CD14-positive monocyte (primary cell): ENCODE measurements at regions not wholly inside any gene's neighbourhood (a gene's known extent, or its start where the extent isn't known, plus 50 kb on each side); places are given as distances from the start of the nearest gene placed in this dataset.

Experiments used
- DNase-seq, 3 donors: peaks; one replicate each; pipeline ENCODE4 v3.0.0-alpha.2; 2011 to 2022
- H2AFZ ChIP-seq: 2 replicates; pipeline ENCODE4 v1.6.0; 2012; ENCODE audit warnings: mild to moderate bottlenecking, low read depth, low read length, inconsistent platforms; ENCODE audit not compliant: insufficient read depth, poor library complexity, severe bottlenecking
- H3K27ac ChIP-seq, 2 donors: 1 replicate in 1 of 2; 2 replicates in 1 of 2; pipeline ENCODE4 v1.5.1; 2012 to 2013; ENCODE audit warnings: low read length in 2 of 2, control low read depth in 1 of 2, inconsistent platforms in 1 of 2, low read depth in 1 of 2, mild to moderate bottlenecking in 1 of 2
- H3K27me3 ChIP-seq, 2 donors: one replicate each; pipeline versions ENCODE4 v1.6.0 to v1.6.1; 2011 to 2013; ENCODE audit warnings: low read length in 2 of 2; ENCODE audit not compliant: control insufficient read depth in 2 of 2, insufficient read depth in 2 of 2
- H3K36me3 ChIP-seq, 2 donors: replicated peaks in 1 of 2; 1 replicate in 1 of 2; 2 replicates in 1 of 2; pipeline versions ENCODE4 v1.5.1 to v1.6.1; 2012 to 2013; ENCODE audit warnings: low read length in 2 of 2, control low read depth in 1 of 2, inconsistent platforms in 1 of 2, mild to moderate bottlenecking in 1 of 2; ENCODE audit not compliant: insufficient read depth in 2 of 2, control insufficient read depth in 1 of 2
- H3K4me1 ChIP-seq, 2 donors: 1 replicate in 1 of 2; 2 replicates in 1 of 2; pipeline versions ENCODE4 v1.5.1 to v1.6.1; 2012 to 2013; ENCODE audit warnings: low read length in 2 of 2, control low read depth in 1 of 2, inconsistent platforms in 1 of 2, mild to moderate bottlenecking in 1 of 2, moderate library complexity in 1 of 2; ENCODE audit not compliant: insufficient read depth in 2 of 2, control insufficient read depth in 1 of 2
- H3K4me2 ChIP-seq: replicated peaks from 2 replicates; pipeline ENCODE3; 2012; ENCODE audit warnings: low read length, moderate library complexity, mild to moderate bottlenecking; ENCODE audit not compliant: poor library complexity, severe bottlenecking; ENCODE audit errors: extremely low read depth
- H3K4me3 ChIP-seq, 3 experiments: fragments of 200-600 bp in 1 of 3; sonication (generic) in 1 of 3; replicated peaks in 1 of 3; 1 replicate in 2 of 3; 2 replicates in 1 of 3; pipeline ENCODE4 v1.5.1; 2011 to 2013; ENCODE audit warnings: low read length in 3 of 3, mild to moderate bottlenecking in 3 of 3, control low read depth in 2 of 3, low read depth in 2 of 3, inconsistent platforms in 1 of 3, moderate library complexity in 1 of 3
- H3K79me2 ChIP-seq: 2 replicates; pipeline ENCODE4 v1.6.0; 2012; ENCODE audit warnings: mild to moderate bottlenecking, control low read depth, inconsistent platforms, low read length, moderate library complexity; ENCODE audit not compliant: insufficient read depth
- H3K9ac ChIP-seq: 2 replicates; pipeline ENCODE4 v1.6.0; 2017; ENCODE audit warnings: low read length, mild to moderate bottlenecking; ENCODE audit not compliant: insufficient read depth, poor library complexity, severe bottlenecking
- H3K9me3 ChIP-seq, 2 donors: replicated peaks in 1 of 2; 1 replicate in 1 of 2; 2 replicates in 1 of 2; pipeline versions ENCODE4 v1.5.1 to v1.6.1; 2012 to 2013; ENCODE audit warnings: low read length in 2 of 2, control low read depth in 1 of 2; ENCODE audit not compliant: control insufficient read depth in 1 of 2, insufficient read depth in 1 of 2
- H4K20me1 ChIP-seq: 2 replicates; pipeline ENCODE4 v1.6.0; 2012; ENCODE audit warnings: mild to moderate bottlenecking, low read length, control low read depth, moderate library complexity; ENCODE audit not compliant: insufficient read depth
- H3K27ac Mint-ChIP-seq, 7 donors: one replicate each; pipeline ENCODE4 v1.8.0; 2020; ENCODE audit warnings: mild to moderate bottlenecking in 7 of 7, mixed read lengths in 7 of 7, moderate library complexity in 6 of 7, inconsistent platforms in 2 of 7
- H3K27me3 Mint-ChIP-seq, 3 donors: one replicate each; pipeline ENCODE4 v1.8.0; 2021 to 2022; ENCODE audit warnings: low read depth in 3 of 3, mild to moderate bottlenecking in 3 of 3, mixed read lengths in 3 of 3, moderate library complexity in 3 of 3, inconsistent platforms in 1 of 3
- H3K36me3 Mint-ChIP-seq, 2 donors: one replicate each; pipeline ENCODE4 v1.8.0; 2020; ENCODE audit warnings: mixed read lengths in 2 of 2, inconsistent platforms in 1 of 2, mild to moderate bottlenecking in 1 of 2
- H3K4me1 Mint-ChIP-seq: one replicate; pipeline ENCODE4 v1.8.0; 2020; ENCODE audit warnings: mild to moderate bottlenecking, mixed read lengths
- H3K4me3 Mint-ChIP-seq, 2 donors: one replicate each; pipeline ENCODE4 v1.8.0; 2020; ENCODE audit warnings: mild to moderate bottlenecking in 2 of 2, mixed read lengths in 2 of 2, moderate library complexity in 1 of 2
- H3K9me3 Mint-ChIP-seq, 7 donors: one replicate each; pipeline ENCODE4 v1.8.0; 2020 to 2022; ENCODE audit warnings: mixed read lengths in 7 of 7, mild to moderate bottlenecking in 6 of 7, moderate library complexity in 6 of 7, inconsistent platforms in 2 of 7
- CTCF ChIP-seq: fragments of 200-600 bp; IDR thresholded peaks from one replicate; pipeline ENCODE4 v1.8.0; 2022; ENCODE audit warnings: antibody characterized with exemption, mild to moderate bottlenecking
- WGBS: methylation state at CpG from one replicate; pipeline ENCODE4 v1.1.5; 2013; ENCODE audit warnings: missing lambda C conversion rate; ENCODE audit not compliant: insufficient coverage; 5-methylcytosine and 5-hydroxymethylcytosine counted together
- intact Hi-C, 2 donors: fragments of 100-400 bp; cut with micrococcal nuclease; formaldehyde crosslinking; loops; one replicate each; pipeline versions ENCODE4 v1.15.0 to v1.15.1; 2023

- Histone ChIP-seq H3K27ac (no peak overlapping the region), H3K9ac (no peak overlapping the region), H3K4me3 (no peak overlapping the region), H3K27me3 (no peaks in the 10 kb centered on the region), H3K79me2 (no peaks in the 10 kb centered on the region), H3K36me3 (no peaks in the 10 kb centered on the region), H2AFZ (no peak overlapping the region), H3K4me2 (no peak overlapping the region), H4K20me1 (no peaks in the 10 kb centered on the region), H3K4me1 (no peaks in the 10 kb centered on the region), H3K9me3 (no peaks in the 10 kb centered on the region)
- H3K4me1 Mint-ChIP-seq, result no peaks in the 10 kb centered on the region
- H3K9me3 Mint-ChIP-seq, result peaks cover 0 to 1% (median 0%) of the 10 kb centered on the region in 7 donors
- no peak for DNase-seq
- peaks cover 0 to 3% (median 0%) of the 10 kb centered on the region in 3 donors for H3K27me3 Mint-ChIP-seq
- no peak for TF ChIP-seq CTCF
- intact Hi-C loops, result no loop called here
- H3K27ac Mint-ChIP-seq, result no peak overlapping the region
- no peak overlapping the region for H3K4me3 Mint-ChIP-seq
- 100% methylated on average over 1 of the region's 2 CpGs for WGBS
- no peaks in the 10 kb centered on the region for H3K36me3 Mint-ChIP-seq
Measured at GRCh38 chr5:51013036-51013435, 346.6 kb downstream of the PARP8 start.

- DNase-seq, result no peak
- Mint-ChIP-seq H3K27me3 (no peaks in the 10 kb centered on the region), H3K4me3 (no peak overlapping the region), H3K27ac (no peak overlapping the region), H3K36me3 (no peaks in the 10 kb centered on the region), H3K4me1 (no peaks in the 10 kb centered on the region), H3K9me3 (peaks cover 0 to 2% (median 0%) of the 10 kb centered on the region in 7 donors)
- Histone ChIP-seq H3K4me3 (no peak overlapping the region), H4K20me1 (no peaks in the 10 kb centered on the region), H3K4me1 (no peaks in the 10 kb centered on the region), H3K4me2 (no peak overlapping the region), H3K27me3 (no peaks in the 10 kb centered on the region), H3K9ac (no peak overlapping the region), H3K27ac (no peak overlapping the region), H3K9me3 (no peaks in the 10 kb centered on the region), H3K36me3 (no peaks in the 10 kb centered on the region), H3K79me2 (no peaks in the 10 kb centered on the region), H2AFZ (no peak overlapping the region)
- no peak for TF ChIP-seq CTCF
- WGBS, result 100% methylated on average over 2 of the region's 2 CpGs
- intact Hi-C loops, result no loop called here
Measured at GRCh38 chr5:51018423-51018822, 352.0 kb downstream of the PARP8 start.
